ENCODE measurements at regions not wholly inside any gene's neighbourhood (a gene's known extent, or its start where the extent isn't known, plus 50 kb on each side); places are given as distances from the start of the nearest gene placed in this dataset.

GRCh38 chr16:87040169-87041117 lies 276.7 kb downstream of the C16orf95 start:
- Mint-ChIP-seq H3K4me3 (no peak overlapping the region), H3K4me1 (peaks cover 25% of the 10 kb centered on the region), H3K9me3 (no peaks in the 10 kb centered on the region), H3K27me3 (ENCODE audit: low read depth) (peaks cover 10% of the 10 kb centered on the region), H3K36me3 (no peaks in the 10 kb centered on the region), H3K27ac (no peak overlapping the region)
- DNase-seq (ENCODE audit: low spot score in 2 of 2, unreplicated experiment in 2 of 2) = no peak
- TF ChIP-seq CTCF (IDR thresholded peaks at IDR 0.05; ENCODE audit: unreplicated experiment) = no peak

DNA sequence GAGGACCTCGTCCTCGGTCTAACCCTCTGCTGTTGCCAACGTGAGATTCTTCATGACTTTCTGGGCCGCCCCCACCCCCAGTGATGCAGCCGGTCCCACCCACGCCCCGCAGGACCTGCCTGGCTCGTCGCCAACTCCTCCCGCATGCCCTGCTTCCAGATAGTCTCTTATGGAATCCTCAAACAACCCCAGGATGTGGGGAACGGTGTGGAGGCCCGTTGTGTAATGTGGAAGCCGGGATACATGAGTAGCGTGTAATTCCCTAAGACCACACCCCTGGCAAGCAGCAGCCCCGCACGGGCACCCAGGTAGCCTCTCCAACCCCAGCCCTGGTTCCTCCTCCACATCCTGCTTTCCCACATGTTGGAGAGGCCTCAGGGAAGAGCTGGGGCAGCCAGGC lies 275.9 kb downstream of the C16orf95 start:
- H3K36me3 Mint-ChIP-seq = no peaks in the 10 kb centered on the region
- no peak for DNase-seq (ENCODE audit: low spot score in 2 of 2, unreplicated experiment in 2 of 2)
- H3K27me3 Mint-ChIP-seq (ENCODE audit: low read depth) = peaks cover 10% of the 10 kb centered on the region
- TF ChIP-seq CTCF (IDR thresholded peaks at IDR 0.05; ENCODE audit: unreplicated experiment) = no peak
- no peak overlapping the region for H3K4me3 Mint-ChIP-seq
- peaks cover 25% of the 10 kb centered on the region for H3K4me1 Mint-ChIP-seq
- no peaks in the 10 kb centered on the region for H3K9me3 Mint-ChIP-seq
- H3K27ac Mint-ChIP-seq = no peak overlapping the region

GRCh38 chr16:87042551-87043230 lies 274.5 kb downstream of the C16orf95 start:
- Mint-ChIP-seq H3K9me3 (no peaks in the 10 kb centered on the region), H3K27ac (no peak overlapping the region)

DNA sequence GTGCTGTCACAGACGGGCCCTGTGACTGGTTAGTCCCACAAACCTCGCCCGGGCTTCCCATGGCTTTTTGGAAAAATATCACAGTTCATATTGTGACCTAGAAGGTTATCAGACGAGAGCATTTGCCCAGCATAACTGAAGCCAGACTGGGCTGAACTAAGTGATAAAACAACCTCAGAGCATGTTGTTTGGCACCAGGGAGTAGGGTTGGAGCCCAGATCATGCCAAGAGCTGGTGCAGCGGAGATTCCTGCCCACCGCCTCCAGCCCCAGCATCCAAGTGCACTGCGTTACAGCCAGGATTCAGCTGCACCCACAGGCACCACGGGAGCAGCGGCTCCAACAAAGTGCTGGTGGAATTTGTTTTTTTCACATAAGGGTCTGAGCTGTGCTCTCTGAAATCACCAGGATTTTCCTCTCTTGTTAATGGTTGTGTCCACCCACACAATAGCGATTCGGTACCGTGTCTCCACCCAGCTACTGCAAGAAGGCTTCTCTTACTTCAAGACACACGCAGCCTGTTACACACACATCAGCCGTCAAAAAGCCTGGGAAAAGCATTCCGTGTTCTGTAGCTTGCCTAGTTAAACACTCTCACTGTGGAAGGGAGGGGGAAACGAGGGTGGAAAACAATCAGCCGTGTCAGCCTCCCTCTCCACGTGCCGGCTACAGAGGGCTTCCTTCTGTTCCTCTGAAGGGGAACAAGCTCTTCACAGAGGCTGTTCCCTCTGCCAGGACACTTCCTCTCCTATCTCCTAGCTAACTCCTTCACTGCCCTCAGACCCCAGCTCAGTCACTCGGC lies 273.8 kb downstream of the C16orf95 start:
- Mint-ChIP-seq H3K27me3 (ENCODE audit: low read depth) (peaks cover 10% of the 10 kb centered on the region), H3K4me1 (peaks cover 41% of the 10 kb centered on the region), H3K27ac (no peak overlapping the region), H3K4me3 (no peak overlapping the region), H3K9me3 (no peaks in the 10 kb centered on the region), H3K36me3 (no peaks in the 10 kb centered on the region)
- DNase-seq (ENCODE audit: low spot score in 2 of 2, unreplicated experiment in 2 of 2) = no peak
- TF ChIP-seq CTCF (IDR thresholded peaks at IDR 0.05; ENCODE audit: unreplicated experiment) = no peak

More at GRCh38 chr16:87042551-87043230, 274.5 kb downstream of the C16orf95 start:
- peaks cover 10% of the 10 kb centered on the region for H3K27me3 Mint-ChIP-seq (ENCODE audit: low read depth)
- H3K4me1 Mint-ChIP-seq = peaks cover 39% of the 10 kb centered on the region
- no peak for DNase-seq (ENCODE audit: low spot score in 2 of 2, unreplicated experiment in 2 of 2)
- TF ChIP-seq CTCF (IDR thresholded peaks at IDR 0.05; ENCODE audit: unreplicated experiment) = no peak
- no peak overlapping the region for H3K4me3 Mint-ChIP-seq
- H3K36me3 Mint-ChIP-seq = no peaks in the 10 kb centered on the region

GRCh38 chr16:87044032-87044382 lies 273.2 kb downstream of the C16orf95 start:
- Mint-ChIP-seq H3K36me3 (no peaks in the 10 kb centered on the region), H3K4me3 (no peak overlapping the region), H3K27me3 (ENCODE audit: low read depth) (peaks cover 11% of the 10 kb centered on the region), H3K27ac (no peak overlapping the region), H3K4me1 (peaks cover 41% of the 10 kb centered on the region), H3K9me3 (no peaks in the 10 kb centered on the region)
- no peak for TF ChIP-seq CTCF (IDR thresholded peaks at IDR 0.05; ENCODE audit: unreplicated experiment)
- DNase-seq (ENCODE audit: low spot score in 2 of 2, unreplicated experiment in 2 of 2) = no peak
